SK-N-SH (cell line): ENCODE measurements at regions not wholly inside any gene's neighbourhood (a gene's known extent, or its start where the extent isn't known, plus 50 kb on each side); places are given as distances from the start of the nearest gene placed in this dataset.
A peak's percentile ranks its signal among the peaks of the same experiment; 100 is the strongest.

ENCODE experiments used
- CTCF ChIA-PET: fragments of 300-600, 350-600 bp; formaldehyde crosslinking; extraction: SDS; loops from one replicate; lab custom pipeline; 2021; lab: Yijun Ruan, JAX
- POLR2A ChIA-PET: fragments of 350-600 bp; sonication (Branson Sonifier 250); formaldehyde crosslinking; extraction: SDS; loops from one replicate; lab custom pipeline; 2020; ENCODE audit warnings: antibody characterized with exemption, inconsistent platforms; lab: Yijun Ruan, JAX
- DNase-seq: peaks from one replicate; pipeline ENCODE4 v3.0.0; 2012
- H2AFZ ChIP-seq: fragments of 200-600 bp; sonication (generic); 2 replicates; pipeline ENCODE4 v1.8.1; 2016; ENCODE audit warnings: antibody characterized with exemption, mild to moderate bottlenecking, low read depth
- H3F3A ChIP-seq: fragments of 200-600 bp; sonication (generic); replicated peaks from 2 replicates; pipeline ENCODE3; 2016; ENCODE audit warnings: antibody characterized with exemption, mild to moderate bottlenecking; ENCODE audit not compliant: insufficient read depth
- H3K27ac ChIP-seq, 2 experiments: fragments of 200-500 bp in 1 of 2; fragments of 200-600 bp in 1 of 2; sonication (Bioruptor generic) in 1 of 2; sonication (generic), shearing (Covaris generic) in 1 of 2; 2 replicates each; pipeline versions ENCODE4 v1.5.1 to v1.6.1; 2014 to 2016; ENCODE audit warnings: low read depth in 2 of 2, inconsistent platforms in 1 of 2, low read length in 1 of 2, mild to moderate bottlenecking in 1 of 2, mixed read lengths in 1 of 2
- H3K27me3 ChIP-seq: fragments of 200-600 bp; sonication (generic), shearing (Covaris generic); 2 replicates; pipeline ENCODE4 v1.6.1; 2016; ENCODE audit warnings: mixed run types; ENCODE audit not compliant: insufficient read depth
- H3K36me3 ChIP-seq, 2 experiments: fragments of 200-500 bp in 1 of 2; fragments of 200-600 bp in 1 of 2; sonication (Bioruptor generic) in 1 of 2; sonication (generic) in 1 of 2; replicated peaks in 1 of 2; 2 replicates each; pipeline versions ENCODE3 to v1.5.1; 2014 to 2016; ENCODE audit warnings: low read length in 1 of 2, mild to moderate bottlenecking in 1 of 2; ENCODE audit not compliant: insufficient read depth in 2 of 2, control insufficient read depth in 1 of 2
- H3K4me1 ChIP-seq, 2 experiments: fragments of 200-500 bp in 1 of 2; fragments of 200-600 bp in 1 of 2; sonication (Bioruptor generic) in 1 of 2; sonication (generic), shearing (Covaris generic) in 1 of 2; 2 replicates each; pipeline versions ENCODE4 v1.5.1 to v1.6.1; 2014 to 2016; ENCODE audit warnings: low read depth in 1 of 2, low read length in 1 of 2, mixed run types in 1 of 2; ENCODE audit not compliant: insufficient read depth in 2 of 2, control insufficient read depth in 1 of 2
- H3K4me2 ChIP-seq: fragments of 200-600 bp; sonication (generic), shearing (Covaris generic); 2 replicates; pipeline ENCODE4 v1.6.1; 2017; ENCODE audit warnings: mixed run types
- H3K4me3 ChIP-seq, 2 experiments: fragments of 200-500 bp in 1 of 2; fragments of 200-600 bp in 1 of 2; sonication (Bioruptor generic) in 1 of 2; sonication (generic), shearing (Covaris generic) in 1 of 2; 2 replicates each; pipeline versions ENCODE4 v1.5.1 to v1.8.1; 2014 to 2016; ENCODE audit warnings: low read depth in 2 of 2, inconsistent platforms in 1 of 2, low read length in 1 of 2, mild to moderate bottlenecking in 1 of 2, mixed read lengths in 1 of 2, moderate library complexity in 1 of 2
- H3K79me2 ChIP-seq: fragments of 200-600 bp; sonication (generic); 2 replicates; pipeline ENCODE4 v1.8.1; 2017; ENCODE audit warnings: mild to moderate bottlenecking; ENCODE audit not compliant: insufficient read depth
- H3K9ac ChIP-seq: fragments of 200-600 bp; sonication (generic); 2 replicates; pipeline ENCODE4 v1.6.1; 2017; ENCODE audit warnings: mixed run types
- H3K9me2 ChIP-seq: fragments of 200-600 bp; sonication (generic); 2 replicates; pipeline ENCODE4 v1.6.1; 2017; ENCODE audit warnings: mixed run types
- H3K9me3 ChIP-seq: fragments of 200-600 bp; sonication (generic); 2 replicates; pipeline ENCODE4 v1.6.1; 2017; ENCODE audit warnings: mixed run types, mild to moderate bottlenecking, moderate library complexity
- H4K20me1 ChIP-seq: fragments of 200-600 bp; sonication (generic); 2 replicates; pipeline ENCODE4 v1.6.1; 2017; ENCODE audit warnings: mild to moderate bottlenecking, mixed run types; ENCODE audit not compliant: insufficient read depth
- CHD2 ChIP-seq: fragments of 150-350 bp; IDR thresholded peaks from 2 replicates; pipeline ENCODE4 v1.6.1; 2018; ENCODE audit warnings: low read length; ENCODE audit not compliant: partially characterized antibody
- EP300 ChIP-seq, 2 experiments: IDR thresholded peaks; 2 replicates each; pipeline versions ENCODE4 v1.4.0 to v1.6.1; 2012; ENCODE audit warnings: borderline replicate concordance in 1 of 2, low read depth in 1 of 2, low read length in 1 of 2
- GABPA ChIP-seq: IDR thresholded peaks from 2 replicates; pipeline ENCODE4 v1.4.0; 2012; ENCODE audit warnings: low read depth, mild to moderate bottlenecking
- GATA2 ChIP-seq: sonication (generic); formaldehyde crosslinking; IDR thresholded peaks from 2 replicates; pipeline ENCODE4 v1.5.0; 2020; ENCODE audit warnings: mild to moderate bottlenecking, missing genetic modification reagents
- MEF2A ChIP-seq: IDR thresholded peaks from 2 replicates; pipeline ENCODE4 v1.4.0; 2012; ENCODE audit warnings: low read depth, borderline replicate concordance
- RAD21 ChIP-seq: IDR thresholded peaks from 2 replicates; pipeline ENCODE4 v1.6.1; 2012; ENCODE audit warnings: mild to moderate bottlenecking, low read length
- RCOR1 ChIP-seq: fragments of 150-350 bp; IDR thresholded peaks from 2 replicates; pipeline ENCODE4 v1.6.1; 2017; ENCODE audit warnings: antibody characterized with exemption, low read length
- RFX5 ChIP-seq: IDR thresholded peaks from 2 replicates; pipeline ENCODE4 v1.6.1; 2012; ENCODE audit warnings: mild to moderate bottlenecking, improper control_type of control experiment, low read length
- SMC3 ChIP-seq: IDR thresholded peaks from 2 replicates; pipeline ENCODE4 v1.6.1; 2012; ENCODE audit warnings: low read depth, low read length, improper control_type of control experiment
- TCF12 ChIP-seq: IDR thresholded peaks from 2 replicates; pipeline ENCODE4 v1.4.0; 2012
- YY1 ChIP-seq: IDR thresholded peaks from 2 replicates; pipeline ENCODE4 v1.4.0; 2012; ENCODE audit warnings: low read depth, mild to moderate bottlenecking
- WGBS: methylation state at CpG from one replicate; pipeline ENCODE4 v1.1.6; 2017; ENCODE audit warnings: low lambda C conversion rate; 5-methylcytosine and 5-hydroxymethylcytosine counted together
- TF ChIP-seq, protein P1 (sequence below): IDR thresholded peaks from 2 replicates; pipeline ENCODE4; 2012
- TF ChIP-seq, protein P2 (sequence below): IDR thresholded peaks from 2 replicates; pipeline ENCODE4 v1.6.1; 2012; ENCODE audit warnings: mild to moderate bottlenecking, low read depth, low read length, moderate library complexity
- TF ChIP-seq, protein P3 (sequence below): fragments of 150-350 bp; IDR thresholded peaks from 2 replicates; pipeline ENCODE4 v1.6.1; 2017; ENCODE audit warnings: antibody characterized with exemption, low read length, low read depth, borderline replicate concordance
- TF ChIP-seq, protein P4 (sequence below): fragments of 200-600 bp; sonication (generic); IDR thresholded peaks from 2 replicates; pipeline ENCODE4 v1.6.1; 2017; ENCODE audit warnings: antibody characterized with exemption, mild to moderate bottlenecking, moderate library complexity
- TF ChIP-seq, protein P5 (sequence below): IDR thresholded peaks from 2 replicates; pipeline ENCODE4 v1.4.0; 2012; ENCODE audit warnings: low read depth, borderline replicate concordance
- TF ChIP-seq, protein P6 (sequence below): IDR thresholded peaks from 2 replicates; pipeline ENCODE4 v1.4.0; 2012; ENCODE audit warnings: low read depth

DNA sequence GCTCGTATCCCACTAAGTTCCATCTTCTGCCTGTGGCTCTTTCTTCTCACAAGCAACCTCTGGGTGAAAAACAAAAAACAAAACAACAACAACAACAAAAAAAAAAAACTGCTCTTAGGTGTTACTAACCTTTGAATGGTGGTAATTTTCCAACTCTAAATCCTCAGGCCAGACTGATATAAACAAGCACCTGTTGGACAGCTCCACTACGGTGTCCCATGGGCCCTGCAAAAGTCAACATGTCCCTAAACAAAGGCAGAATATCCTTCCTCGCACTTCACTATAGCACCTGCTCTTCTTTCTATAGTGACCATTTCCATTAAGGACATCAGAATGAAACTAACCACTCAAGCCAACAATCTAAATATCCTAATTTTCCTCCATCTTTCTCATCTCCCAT is 54.6 kb upstream of the PARM1 start:
- Histone ChIP-seq H3K79me2 (no peaks in the 10 kb centered on the region), H3K4me3 (no peak overlapping the region), H3K27me3 (no peaks in the 10 kb centered on the region), H3K4me2 (no peak overlapping the region), H3K9me3 (no peaks in the 10 kb centered on the region), H2AFZ (no peak overlapping the region), H3K36me3 (no peaks in the 10 kb centered on the region), H4K20me1 (no peaks in the 10 kb centered on the region), H3K9ac (no peak overlapping the region), H3K4me1 (no peaks in the 10 kb centered on the region), H3K9me2 (no peaks in the 10 kb centered on the region), H3F3A (no peaks in the 10 kb centered on the region), H3K27ac (no peak overlapping the region)
- DNase-seq, result no peak
- ChIA-PET POLR2A (no interaction called here), CTCF (no interaction called here)
- 0% methylated on average over 3 of the region's 3 CpGs for WGBS
- TF ChIP-seq, protein P1, sequence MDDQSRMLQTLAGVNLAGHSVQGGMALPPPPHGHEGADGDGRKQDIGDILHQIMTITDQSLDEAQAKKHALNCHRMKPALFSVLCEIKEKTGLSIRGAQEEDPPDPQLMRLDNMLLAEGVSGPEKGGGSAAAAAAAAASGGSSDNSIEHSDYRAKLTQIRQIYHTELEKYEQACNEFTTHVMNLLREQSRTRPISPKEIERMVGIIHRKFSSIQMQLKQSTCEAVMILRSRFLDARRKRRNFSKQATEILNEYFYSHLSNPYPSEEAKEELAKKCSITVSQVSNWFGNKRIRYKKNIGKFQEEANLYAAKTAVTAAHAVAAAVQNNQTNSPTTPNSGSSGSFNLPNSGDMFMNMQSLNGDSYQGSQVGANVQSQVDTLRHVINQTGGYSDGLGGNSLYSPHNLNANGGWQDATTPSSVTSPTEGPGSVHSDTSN, result no peak
- TF ChIP-seq EP300 (IDR thresholded peaks at IDR 0.05; ENCODE audit: borderline replicate concordance in 1 of 2, low read depth in 1 of 2, low read length in 1 of 2), result no peak
- TF ChIP-seq, protein P2, sequence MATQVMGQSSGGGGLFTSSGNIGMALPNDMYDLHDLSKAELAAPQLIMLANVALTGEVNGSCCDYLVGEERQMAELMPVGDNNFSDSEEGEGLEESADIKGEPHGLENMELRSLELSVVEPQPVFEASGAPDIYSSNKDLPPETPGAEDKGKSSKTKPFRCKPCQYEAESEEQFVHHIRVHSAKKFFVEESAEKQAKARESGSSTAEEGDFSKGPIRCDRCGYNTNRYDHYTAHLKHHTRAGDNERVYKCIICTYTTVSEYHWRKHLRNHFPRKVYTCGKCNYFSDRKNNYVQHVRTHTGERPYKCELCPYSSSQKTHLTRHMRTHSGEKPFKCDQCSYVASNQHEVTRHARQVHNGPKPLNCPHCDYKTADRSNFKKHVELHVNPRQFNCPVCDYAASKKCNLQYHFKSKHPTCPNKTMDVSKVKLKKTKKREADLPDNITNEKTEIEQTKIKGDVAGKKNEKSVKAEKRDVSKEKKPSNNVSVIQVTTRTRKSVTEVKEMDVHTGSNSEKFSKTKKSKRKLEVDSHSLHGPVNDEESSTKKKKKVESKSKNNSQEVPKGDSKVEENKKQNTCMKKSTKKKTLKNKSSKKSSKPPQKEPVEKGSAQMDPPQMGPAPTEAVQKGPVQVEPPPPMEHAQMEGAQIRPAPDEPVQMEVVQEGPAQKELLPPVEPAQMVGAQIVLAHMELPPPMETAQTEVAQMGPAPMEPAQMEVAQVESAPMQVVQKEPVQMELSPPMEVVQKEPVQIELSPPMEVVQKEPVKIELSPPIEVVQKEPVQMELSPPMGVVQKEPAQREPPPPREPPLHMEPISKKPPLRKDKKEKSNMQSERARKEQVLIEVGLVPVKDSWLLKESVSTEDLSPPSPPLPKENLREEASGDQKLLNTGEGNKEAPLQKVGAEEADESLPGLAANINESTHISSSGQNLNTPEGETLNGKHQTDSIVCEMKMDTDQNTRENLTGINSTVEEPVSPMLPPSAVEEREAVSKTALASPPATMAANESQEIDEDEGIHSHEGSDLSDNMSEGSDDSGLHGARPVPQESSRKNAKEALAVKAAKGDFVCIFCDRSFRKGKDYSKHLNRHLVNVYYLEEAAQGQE, result peak; percentile 70; the same call in 1 of the 2 replicates

DNA sequence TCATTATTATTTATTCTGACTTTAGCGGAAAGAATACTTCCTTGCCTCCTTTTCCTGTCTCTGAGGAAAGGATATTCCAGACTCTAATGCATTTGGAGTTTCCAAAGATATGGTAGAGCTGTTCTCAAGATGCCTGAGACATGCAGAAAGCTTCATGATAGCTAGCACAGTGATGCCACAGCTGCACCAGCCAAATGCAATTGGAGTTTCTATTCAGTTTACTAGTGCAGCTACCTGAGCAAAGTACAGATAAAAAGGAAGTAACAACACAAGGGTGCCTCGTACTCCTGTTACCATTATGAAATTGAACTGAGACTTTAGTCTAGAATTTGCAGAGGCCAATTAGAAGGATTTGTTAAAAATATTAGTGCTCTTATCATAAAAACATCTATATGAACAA is 57.5 kb upstream of the PARM1 start:
- no peak overlapping the region for H2AFZ ChIP-seq
- ChIA-PET CTCF (interaction anchor here (0.6 to 2.1 kb wide), 10 partner anchors 8 to 973 kb away, joined by 3 to 13 read pairs (median 6); no protein-coding TSS in a partner anchor), POLR2A (no interaction called here)
- 10% methylated on average over 2 of the region's 2 CpGs for WGBS
- H3K27ac ChIP-seq, result no peak overlapping the region
- no peak overlapping the region for H3K9ac ChIP-seq
- H3K4me3 ChIP-seq, result no peak overlapping the region
- no peaks in the 10 kb centered on the region for H3K79me2 ChIP-seq
- no peaks in the 10 kb centered on the region for H3K27me3 ChIP-seq
- DNase-seq, result no peak
- H3K36me3 ChIP-seq, result no peaks in the 10 kb centered on the region
- H4K20me1 ChIP-seq, result no peaks in the 10 kb centered on the region
- H3F3A ChIP-seq, result no peaks in the 10 kb centered on the region
- no peaks in the 10 kb centered on the region for H3K4me1 ChIP-seq
- no peaks in the 10 kb centered on the region for H3K9me2 ChIP-seq
- no peaks in the 10 kb centered on the region for H3K9me3 ChIP-seq
- no peak overlapping the region for H3K4me2 ChIP-seq
- TF ChIP-seq, protein P3, sequence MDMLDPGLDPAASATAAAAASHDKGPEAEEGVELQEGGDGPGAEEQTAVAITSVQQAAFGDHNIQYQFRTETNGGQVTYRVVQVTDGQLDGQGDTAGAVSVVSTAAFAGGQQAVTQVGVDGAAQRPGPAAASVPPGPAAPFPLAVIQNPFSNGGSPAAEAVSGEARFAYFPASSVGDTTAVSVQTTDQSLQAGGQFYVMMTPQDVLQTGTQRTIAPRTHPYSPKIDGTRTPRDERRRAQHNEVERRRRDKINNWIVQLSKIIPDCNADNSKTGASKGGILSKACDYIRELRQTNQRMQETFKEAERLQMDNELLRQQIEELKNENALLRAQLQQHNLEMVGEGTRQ, result no peak
- TF ChIP-seq GATA2 (CRISPR knock-in tag) (no peak), YY1 (no peak), TCF12 (no peak), RAD21 (no peak), MEF2A (no peak), SMC3 (no peak), RFX5 (no peak), CHD2 (no peak), GABPA (no peak), RCOR1 (no peak)
- TF ChIP-seq, protein P1, result no peak
- TF ChIP-seq, protein P4, sequence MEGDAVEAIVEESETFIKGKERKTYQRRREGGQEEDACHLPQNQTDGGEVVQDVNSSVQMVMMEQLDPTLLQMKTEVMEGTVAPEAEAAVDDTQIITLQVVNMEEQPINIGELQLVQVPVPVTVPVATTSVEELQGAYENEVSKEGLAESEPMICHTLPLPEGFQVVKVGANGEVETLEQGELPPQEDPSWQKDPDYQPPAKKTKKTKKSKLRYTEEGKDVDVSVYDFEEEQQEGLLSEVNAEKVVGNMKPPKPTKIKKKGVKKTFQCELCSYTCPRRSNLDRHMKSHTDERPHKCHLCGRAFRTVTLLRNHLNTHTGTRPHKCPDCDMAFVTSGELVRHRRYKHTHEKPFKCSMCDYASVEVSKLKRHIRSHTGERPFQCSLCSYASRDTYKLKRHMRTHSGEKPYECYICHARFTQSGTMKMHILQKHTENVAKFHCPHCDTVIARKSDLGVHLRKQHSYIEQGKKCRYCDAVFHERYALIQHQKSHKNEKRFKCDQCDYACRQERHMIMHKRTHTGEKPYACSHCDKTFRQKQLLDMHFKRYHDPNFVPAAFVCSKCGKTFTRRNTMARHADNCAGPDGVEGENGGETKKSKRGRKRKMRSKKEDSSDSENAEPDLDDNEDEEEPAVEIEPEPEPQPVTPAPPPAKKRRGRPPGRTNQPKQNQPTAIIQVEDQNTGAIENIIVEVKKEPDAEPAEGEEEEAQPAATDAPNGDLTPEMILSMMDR, result no peak
- TF ChIP-seq, protein P5, sequence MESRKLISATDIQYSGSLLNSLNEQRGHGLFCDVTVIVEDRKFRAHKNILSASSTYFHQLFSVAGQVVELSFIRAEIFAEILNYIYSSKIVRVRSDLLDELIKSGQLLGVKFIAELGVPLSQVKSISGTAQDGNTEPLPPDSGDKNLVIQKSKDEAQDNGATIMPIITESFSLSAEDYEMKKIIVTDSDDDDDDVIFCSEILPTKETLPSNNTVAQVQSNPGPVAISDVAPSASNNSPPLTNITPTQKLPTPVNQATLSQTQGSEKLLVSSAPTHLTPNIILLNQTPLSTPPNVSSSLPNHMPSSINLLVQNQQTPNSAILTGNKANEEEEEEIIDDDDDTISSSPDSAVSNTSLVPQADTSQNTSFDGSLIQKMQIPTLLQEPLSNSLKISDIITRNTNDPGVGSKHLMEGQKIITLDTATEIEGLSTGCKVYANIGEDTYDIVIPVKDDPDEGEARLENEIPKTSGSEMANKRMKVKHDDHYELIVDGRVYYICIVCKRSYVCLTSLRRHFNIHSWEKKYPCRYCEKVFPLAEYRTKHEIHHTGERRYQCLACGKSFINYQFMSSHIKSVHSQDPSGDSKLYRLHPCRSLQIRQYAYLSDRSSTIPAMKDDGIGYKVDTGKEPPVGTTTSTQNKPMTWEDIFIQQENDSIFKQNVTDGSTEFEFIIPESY, result no peak
- TF ChIP-seq, protein P6, sequence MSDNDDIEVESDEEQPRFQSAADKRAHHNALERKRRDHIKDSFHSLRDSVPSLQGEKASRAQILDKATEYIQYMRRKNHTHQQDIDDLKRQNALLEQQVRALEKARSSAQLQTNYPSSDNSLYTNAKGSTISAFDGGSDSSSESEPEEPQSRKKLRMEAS, result no peak
